H1 (cell line): ENCODE measurements at regions not wholly inside any gene's neighbourhood (a gene's known extent, or its start where the extent isn't known, plus 50 kb on each side); places are given as distances from the start of the nearest gene placed in this dataset.

Source experiments
- CTCF ChIA-PET: fragments of 300-600 bp; sonication (Branson Sonifier 250); formaldehyde crosslinking; loops from one replicate; lab custom pipeline; 2021; ENCODE audit not compliant: partially characterized antibody; lab: Charles Lee
- POLR2A ChIA-PET: fragments of 300-600 bp; sonication (Branson Sonifier 250); formaldehyde crosslinking; loops from one replicate; lab custom pipeline; 2021; ENCODE audit warnings: inconsistent platforms; ENCODE audit not compliant: partially characterized antibody; lab: Charles Lee
- DNase-seq, 2 experiments: peaks; one replicate each; pipeline versions ENCODE4 v3.0.0 to v3.0.0-alpha.2; 2010 to 2022; ENCODE audit warnings: low spot score in 2 of 2, low read depth in 1 of 2, mixed read lengths in 1 of 2
- FAIRE-seq: peaks from 2 replicates; lab custom pipeline; 2011; peaks lifted over from hg19 to GRCh38; lab: Jason Lieb, UNC
- H2AFZ ChIP-seq: 2 replicates; pipeline ENCODE4 v1.8.1; 2012; ENCODE audit warnings: low read length, inconsistent platforms
- H2AK5ac ChIP-seq: 2 replicates; pipeline ENCODE4 v1.6.1; 2013; ENCODE audit warnings: low read depth, low read length
- H2BK120ac ChIP-seq: replicated peaks from 2 replicates; pipeline ENCODE3; 2013; ENCODE audit warnings: low read depth, low read length, inconsistent platforms
- H2BK12ac ChIP-seq: 2 replicates; pipeline ENCODE4 v1.6.1; 2013; ENCODE audit warnings: low read depth, low read length
- H2BK15ac ChIP-seq: 2 replicates; pipeline ENCODE4 v1.6.1; 2013; ENCODE audit warnings: low read length
- H2BK20ac ChIP-seq: 2 replicates; pipeline ENCODE4 v1.6.1; 2013; ENCODE audit warnings: low read length
- H2BK5ac ChIP-seq: 2 replicates; pipeline ENCODE4 v1.6.1; 2013; ENCODE audit warnings: low read depth, low read length
- H3K14ac ChIP-seq: 2 replicates; pipeline ENCODE4 v1.6.1; 2013; ENCODE audit warnings: inconsistent platforms; ENCODE audit not compliant: insufficient read length
- H3K18ac ChIP-seq: 2 replicates; pipeline ENCODE4 v1.6.1; 2013; ENCODE audit warnings: low read length; ENCODE audit errors: extremely low read depth
- H3K23ac ChIP-seq: 2 replicates; pipeline ENCODE4 v1.6.1; 2013; ENCODE audit warnings: inconsistent platforms; ENCODE audit not compliant: insufficient read length
- H3K23me2 ChIP-seq: 2 replicates; pipeline ENCODE4 v1.6.1; 2013; ENCODE audit warnings: low read depth, low read length
- H3K27ac ChIP-seq: 2 replicates; pipeline ENCODE4 v1.6.1; 2011; ENCODE audit warnings: low read depth, low read length, inconsistent platforms
- H3K27me3 ChIP-seq, 4 experiments: replicated peaks in 1 of 4; 1 replicate in 1 of 4; 2 replicates in 3 of 4; pipeline versions ENCODE4 v1.6.1 to v1.8.1; 2011 to 2013; ENCODE audit warnings: low read length in 3 of 4, mild to moderate bottlenecking in 3 of 4, inconsistent platforms in 2 of 4, mixed read lengths in 2 of 4, moderate library complexity in 1 of 4; ENCODE audit not compliant: control insufficient read depth in 3 of 4, insufficient read depth in 3 of 4; ENCODE audit errors: extremely low read depth in 1 of 4
- H3K36me3 ChIP-seq, 4 experiments: 2 replicates each; pipeline versions ENCODE4 v1.6.1 to v1.8.1; 2011 to 2013; ENCODE audit warnings: mild to moderate bottlenecking in 4 of 4, low read length in 3 of 4, moderate library complexity in 2 of 4, control low read depth in 1 of 4, inconsistent platforms in 1 of 4; ENCODE audit not compliant: insufficient read depth in 4 of 4, control insufficient read depth in 2 of 4
- H3K4ac ChIP-seq: replicated peaks from 2 replicates; pipeline ENCODE3; 2013; ENCODE audit warnings: low read length, low read depth, mixed read lengths, inconsistent platforms; ENCODE audit not compliant: insufficient read length
- H3K4me1 ChIP-seq, 4 experiments: replicated peaks in 1 of 4; 1 replicate in 1 of 4; 2 replicates in 3 of 4; pipeline versions ENCODE4 v1.6.1 to v1.8.1; 2011 to 2013; ENCODE audit warnings: low read length in 3 of 4, inconsistent platforms in 2 of 4, mixed read lengths in 1 of 4; ENCODE audit not compliant: insufficient read depth in 4 of 4, control insufficient read depth in 3 of 4
- H3K4me2 ChIP-seq, 2 experiments: 2 replicates each; pipeline versions ENCODE4 v1.6.1 to v1.8.1; 2011 to 2013; ENCODE audit warnings: low read depth in 2 of 2, low read length in 2 of 2, control low read depth in 1 of 2, inconsistent platforms in 1 of 2, mild to moderate bottlenecking in 1 of 2; ENCODE audit not compliant: insufficient read depth in 1 of 2
- H3K4me3 ChIP-seq, 4 experiments: fragments of 200-600, 300-600 bp in 1 of 4; sonication (generic), shearing (Covaris generic), sonication (Bioruptor Twin) in 1 of 4; 2 replicates each; pipeline versions ENCODE4 v1.5.1 to v1.8.1; 2011 to 2016; ENCODE audit warnings: low read length in 4 of 4, low read depth in 3 of 4, control low read depth in 2 of 4, inconsistent platforms in 2 of 4, mild to moderate bottlenecking in 2 of 4, mixed read lengths in 1 of 4, moderate library complexity in 1 of 4; ENCODE audit not compliant: insufficient read depth in 2 of 4; ENCODE audit errors: extremely low read depth in 1 of 4
- H3K56ac ChIP-seq: replicated peaks from 2 replicates; pipeline ENCODE3; 2013; ENCODE audit warnings: low read depth, mild to moderate bottlenecking, mixed read lengths, low read length, inconsistent platforms; ENCODE audit not compliant: insufficient read length
- H3K79me1 ChIP-seq: 2 replicates; pipeline ENCODE4 v1.6.1; 2013; ENCODE audit warnings: low read depth, low read length, control low read depth
- H3K79me2 ChIP-seq, 2 experiments: 2 replicates each; pipeline versions ENCODE4 v1.6.1 to v1.8.1; 2012 to 2013; ENCODE audit warnings: low read length in 2 of 2, mild to moderate bottlenecking in 2 of 2, inconsistent platforms in 1 of 2; ENCODE audit not compliant: insufficient read depth in 2 of 2, control insufficient read depth in 1 of 2
- H3K9ac ChIP-seq, 4 experiments: replicated peaks in 1 of 4; 1 replicate in 1 of 4; 2 replicates in 3 of 4; pipeline versions ENCODE4 v1.6.1 to v1.8.1; 2011 to 2013; ENCODE audit warnings: low read depth in 3 of 4, low read length in 3 of 4, control low read depth in 2 of 4, mild to moderate bottlenecking in 2 of 4, moderate library complexity in 2 of 4, inconsistent platforms in 1 of 4; ENCODE audit errors: extremely low read depth in 1 of 4
- H3K9me3 ChIP-seq, 2 experiments: 2 replicates each; pipeline versions ENCODE4 v1.6.1 to v1.8.1; 2012 to 2013; ENCODE audit warnings: mild to moderate bottlenecking in 2 of 2, moderate library complexity in 2 of 2, control low read depth in 1 of 2, inconsistent platforms in 1 of 2, low read depth in 1 of 2, low read length in 1 of 2, mixed read lengths in 1 of 2; ENCODE audit not compliant: insufficient read depth in 2 of 2
- H4K20me1 ChIP-seq, 2 experiments: replicated peaks in 1 of 2; 2 replicates each; pipeline versions ENCODE3 to v1.8.1; 2011 to 2013; ENCODE audit warnings: inconsistent platforms in 2 of 2, low read length in 2 of 2, mild to moderate bottlenecking in 1 of 2; ENCODE audit not compliant: insufficient read depth in 2 of 2, control insufficient read depth in 1 of 2
- H4K5ac ChIP-seq: 2 replicates; pipeline ENCODE4 v1.6.1; 2013; ENCODE audit warnings: low read length, low read depth, mixed read lengths, inconsistent platforms; ENCODE audit not compliant: insufficient read length
- H4K8ac ChIP-seq: 2 replicates; pipeline ENCODE4 v1.8.0; 2013; ENCODE audit warnings: mild to moderate bottlenecking, moderate library complexity, low read length, inconsistent platforms; ENCODE audit not compliant: insufficient read depth; ENCODE audit errors: extremely low read depth
- H4K91ac ChIP-seq: replicated peaks from 2 replicates; pipeline ENCODE3; 2013; ENCODE audit warnings: low read length, mixed read lengths, inconsistent platforms; ENCODE audit not compliant: insufficient read length
- BRCA1 ChIP-seq: IDR thresholded peaks from 2 replicates; pipeline ENCODE4 v1.6.1; 2012; ENCODE audit warnings: low read depth, low read length, improper control_type of control experiment
- KDM1A ChIP-seq: fragments of 200-600, 300-600 bp; sonication (generic); IDR thresholded peaks from 2 replicates; pipeline ENCODE4 v1.7.1; 2016; ENCODE audit warnings: mild to moderate bottlenecking, low read length, borderline replicate concordance
- RXRA ChIP-seq: IDR thresholded peaks from 2 replicates; pipeline ENCODE4 v1.6.1; 2011; ENCODE audit warnings: low read depth, mild to moderate bottlenecking, low read length, moderate library complexity; ENCODE audit not compliant: insufficient read depth
- SIRT6 ChIP-seq: IDR thresholded peaks from one replicate; pipeline ENCODE4 v1.7.1; 2012; ENCODE audit warnings: low read length, inconsistent platforms
- SIX5 ChIP-seq: IDR thresholded peaks from 2 replicates; pipeline ENCODE4 v1.6.1; 2011; ENCODE audit warnings: mild to moderate bottlenecking, low read depth, low read length
- SP4 ChIP-seq: IDR thresholded peaks from 2 replicates; pipeline ENCODE4 v1.6.1; 2012; ENCODE audit warnings: low read length, inconsistent platforms
- YY1 ChIP-seq: IDR thresholded peaks from 2 replicates; pipeline ENCODE4 v1.6.1; 2011; ENCODE audit warnings: low read depth, mild to moderate bottlenecking, low read length
- WGBS, 2 experiments: shearing (Covaris generic) in 1 of 2; methylation state at CpG; one replicate each; pipeline versions ENCODE4 v1.1.6 to v1.1.7; 2013 to 2015; ENCODE audit warnings: low lambda C conversion rate in 2 of 2, mixed read lengths in 2 of 2, inconsistent platforms in 1 of 2, low coverage in 1 of 2, missing lambda C conversion rate in 1 of 2; ENCODE audit not compliant: insufficient replicate concordance in 2 of 2, insufficient coverage in 1 of 2, insufficient read length in 1 of 2; ENCODE audit errors: extremely low coverage in 1 of 2, missing lambda C conversion rate in 1 of 2; 5-methylcytosine and 5-hydroxymethylcytosine counted together

- H4K5ac ChIP-seq, result no peak overlapping the region
- no peak for DNase-seq
- H4K91ac ChIP-seq, result no peak overlapping the region
- no peak for FAIRE-seq
- no peak overlapping the region for H2BK5ac ChIP-seq
- no peak overlapping the region for H3K4me3 ChIP-seq
- H4K8ac ChIP-seq, result no peak overlapping the region
- no peak overlapping the region for H3K18ac ChIP-seq
- H3K79me2 ChIP-seq, result no peaks in the 10 kb centered on the region
- H3K9ac ChIP-seq, result no peak overlapping the region
- H3K27ac ChIP-seq, result no peak overlapping the region
- H3K23me2 ChIP-seq, result 0 out of 2 replicates have a peak, but pooled peaks cover 3% of the 10 kb centered on the region
- no peaks in the 10 kb centered on the region for H3K27me3 ChIP-seq
- no peak overlapping the region for H2BK20ac ChIP-seq
- H3K9me3 ChIP-seq, result peaks cover 8 to 10% of the 10 kb centered on the region in 2 experiments
- H2BK12ac ChIP-seq, result no peak overlapping the region
- peaks cover 2 to 11% (median 8%) of the 10 kb centered on the region in 4 experiments; a peak in 5 of 7 replicates for H3K4me1 ChIP-seq
- no peak overlapping the region for H3K4me2 ChIP-seq
- H2BK120ac ChIP-seq, result no peak overlapping the region
- TF ChIP-seq SIX5 (no peak), SIRT6 (no peak), BRCA1 (no peak), KDM1A (no peak), SP4 (no peak), YY1 (no peak), RXRA (no peak)
- 89% methylated on average over 1 of the region's 1 CpG; no CpG with 5 or more reads in 1 of the 2 experiments for WGBS, 2 experiments
- H3K56ac ChIP-seq, result no peak overlapping the region
- ChIA-PET POLR2A (no interaction called here), CTCF (interaction anchor here (0.6 kb wide), 1 partner anchor 219 kb away, joined by 3 read pairs; no protein-coding TSS in a partner anchor)
- no peak overlapping the region for H3K23ac ChIP-seq
- H3K4ac ChIP-seq, result no peak overlapping the region
- H3K36me3 ChIP-seq, result peaks cover 0 to 5% (median 0%) of the 10 kb centered on the region in 4 experiments; a peak in 1 of 8 replicates
- no peaks in the 10 kb centered on the region for H4K20me1 ChIP-seq
- H2AK5ac ChIP-seq, result no peak overlapping the region
- no peak overlapping the region for H2BK15ac ChIP-seq
- H2AFZ ChIP-seq, result no peak overlapping the region
- H3K14ac ChIP-seq, result no peak overlapping the region
- H3K79me1 ChIP-seq, result no peaks in the 10 kb centered on the region
Observed at GRCh38 chr3:31145062-31145461, 250.6 kb upstream of the GADL1 start.
